ENCODE measurements at regions not wholly inside any gene's neighbourhood (a gene's known extent, or its start where the extent isn't known, plus 50 kb on each side); places are given as distances from the start of the nearest gene placed in this dataset.

GRCh38 chr5:10857338-10857733 lies 96.3 kb upstream of the DAP start:
- TF ChIP-seq CTCF (conservative IDR thresholded peaks at IDR 0.05) (peak; percentile 43), ZFX (IDR thresholded peaks at IDR 0.05) (no peak)
